Thyroid gland (tissue), 4 donors: ENCODE measurements at regions not wholly inside any gene's neighbourhood (a gene's known extent, or its start where the extent isn't known, plus 50 kb on each side); places are given as distances from the start of the nearest gene placed in this dataset.

Source experiments
- DNase-seq, 2 donors: peaks; one replicate each; pipeline ENCODE4 v3.0.0-alpha.2; 2019
- H3K27ac ChIP-seq, 3 donors: fragments of 200-600 bp; sonication (generic); 1 replicate in 2 of 3; 2 replicates in 1 of 3; pipeline ENCODE4 v1.5.1; 2016 to 2019; ENCODE audit warnings: mild to moderate bottlenecking in 1 of 3, moderate library complexity in 1 of 3
- H3K27me3 ChIP-seq: fragments of 200-600 bp; sonication (generic); one replicate; pipeline ENCODE4 v1.5.1; 2019
- H3K36me3 ChIP-seq, 2 donors: fragments of 200-600 bp; sonication (generic); one replicate each; pipeline ENCODE4 v1.5.1; 2016 to 2019
- H3K4me1 ChIP-seq, 2 donors: fragments of 200-600 bp; sonication (generic); one replicate each; pipeline ENCODE4 v1.5.1; 2017 to 2019
- H3K4me3 ChIP-seq, 3 donors: fragments of 200-600 bp; sonication (generic); replicated peaks in 1 of 3; 1 replicate in 2 of 3; 2 replicates in 1 of 3; pipeline ENCODE4 v1.5.1; 2016; ENCODE audit warnings: mild to moderate bottlenecking in 1 of 3
- H3K9me3 ChIP-seq: fragments of 200-600 bp; sonication (generic); one replicate; pipeline ENCODE4 v1.5.1; 2017
- CTCF ChIP-seq, 6 experiments: fragments of 200-600 bp in 3 of 6; fragments of 450-650 bp in 3 of 6; sonication (generic) in 3 of 6; IDR thresholded peaks; one replicate each; pipeline ENCODE4 v1.5.1; 2016 to 2019; ENCODE audit warnings: antibody characterized with exemption in 6 of 6, mild to moderate bottlenecking in 2 of 6, inconsistent platforms in 1 of 6, moderate library complexity in 1 of 6
- POLR2A ChIP-seq, 2 donors: fragments of 450-650 bp; IDR thresholded peaks; one replicate each; pipeline ENCODE4 v1.6.1; 2017; ENCODE audit warnings: antibody characterized with exemption in 2 of 2, mild to moderate bottlenecking in 2 of 2, moderate library complexity in 1 of 2
- WGBS, 2 donors: methylation state at CpG; one replicate each; pipeline ENCODE4 v1.1.5; 2017; 5-methylcytosine and 5-hydroxymethylcytosine counted together
- intact Hi-C: fragments of 100-400 bp; cut with DNase I; formaldehyde crosslinking; loops from one replicate; pipeline ENCODE4 v1.15.1; 2023

- 84 to 89% methylated on average over 2 of the region's 2 CpGs for WGBS, 2 donors
- H3K36me3 ChIP-seq: no peaks in the 10 kb centered on the region
- H3K27me3 ChIP-seq: no peaks in the 10 kb centered on the region
- no peak for DNase-seq
- no peaks in the 10 kb centered on the region for H3K9me3 ChIP-seq
- no peaks in the 10 kb centered on the region for H3K4me1 ChIP-seq
- no peak overlapping the region for H3K27ac ChIP-seq
- H3K4me3 ChIP-seq: no peak overlapping the region
- intact Hi-C loops: no loop called here
- TF ChIP-seq POLR2A (IDR thresholded peaks at IDR 0.05) (no peak), CTCF (IDR thresholded peaks at IDR 0.05) (no peak)
These were observed 416.5 kb downstream of the BCL11A start for GRCh38 chr2:60136913-60137312.

DNA sequence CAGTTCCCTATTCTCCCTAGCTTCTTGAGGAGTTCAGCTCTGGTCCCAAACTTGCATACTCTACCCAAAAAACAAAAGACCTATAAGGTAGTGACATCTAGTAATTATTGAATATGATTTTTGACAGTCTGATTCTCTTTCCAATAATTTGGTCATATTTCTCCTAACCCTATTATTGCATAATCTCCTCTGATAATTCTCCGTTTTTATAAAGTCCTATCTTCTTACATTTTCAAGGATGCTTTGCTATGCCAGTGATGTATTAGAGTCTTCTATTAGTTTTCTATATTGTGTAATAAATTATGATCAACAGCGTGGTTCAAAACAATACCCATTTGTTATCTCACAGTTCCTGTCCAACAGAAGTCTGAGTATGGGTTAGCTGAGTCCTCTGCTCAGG, 426.3 kb downstream of the BCL11A start:
- no peaks in the 10 kb centered on the region for H3K27me3 ChIP-seq
- H3K4me3 ChIP-seq: no peak overlapping the region
- WGBS, 2 donors: 90 to 96% methylated on average over 2 of the region's 2 CpGs
- H3K4me1 ChIP-seq: no peaks in the 10 kb centered on the region
- H3K9me3 ChIP-seq: no peaks in the 10 kb centered on the region
- no peak for DNase-seq
- no peak for TF ChIP-seq CTCF (IDR thresholded peaks at IDR 0.05)
- TF ChIP-seq POLR2A (IDR thresholded peaks at IDR 0.05): no peak
- H3K36me3 ChIP-seq: no peaks in the 10 kb centered on the region
- no peak overlapping the region for H3K27ac ChIP-seq
- intact Hi-C loops: no loop called here

- WGBS, 2 donors: 34 to 45% methylated on average over 8 of the region's 8 CpGs
- intact Hi-C loops: no loop called here
- Histone ChIP-seq H3K27ac (no peak overlapping the region), H3K9me3 (no peaks in the 10 kb centered on the region), H3K27me3 (no peaks in the 10 kb centered on the region), H3K4me3 (no peak overlapping the region), H3K36me3 (no peaks in the 10 kb centered on the region), H3K4me1 (no peaks in the 10 kb centered on the region)
- no peak for TF ChIP-seq POLR2A (IDR thresholded peaks at IDR 0.05)
- TF ChIP-seq CTCF (IDR thresholded peaks at IDR 0.05): no peak
- no peak for DNase-seq
These were observed 427.6 kb downstream of the BCL11A start for GRCh38 chr2:60125611-60126426.

- WGBS, 2 donors: 67 to 80% methylated on average over 2 of the region's 2 CpGs
- Histone ChIP-seq H3K36me3 (no peaks in the 10 kb centered on the region), H3K9me3 (no peaks in the 10 kb centered on the region), H3K4me3 (no peak overlapping the region), H3K4me1 (no peaks in the 10 kb centered on the region), H3K27ac (no peak overlapping the region), H3K27me3 (no peaks in the 10 kb centered on the region)
- no peak for DNase-seq
- intact Hi-C loops: no loop called here
- TF ChIP-seq POLR2A (IDR thresholded peaks at IDR 0.05) (no peak), CTCF (IDR thresholded peaks at IDR 0.05) (no peak)
These were observed 433.7 kb downstream of the BCL11A start for GRCh38 chr2:60119778-60120177.

DNA sequence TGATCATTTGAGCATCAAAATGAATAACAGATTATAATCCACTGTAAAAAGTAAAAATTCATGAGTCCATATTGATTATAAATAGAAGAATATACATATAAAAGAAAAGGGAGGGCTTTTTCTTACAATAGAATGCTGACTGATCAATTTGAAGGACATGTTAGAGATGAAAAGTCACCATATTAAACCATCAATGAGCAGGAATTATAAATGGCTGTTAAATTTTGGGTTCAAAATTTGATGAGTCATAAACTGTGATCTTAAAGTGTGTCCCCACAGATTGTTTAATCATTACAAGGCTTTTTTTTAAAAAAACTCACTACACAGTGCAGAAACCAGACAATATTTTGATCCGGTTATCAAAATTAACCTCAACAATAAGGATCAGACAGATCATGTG, 434.5 kb downstream of the BCL11A start:
- Histone ChIP-seq H3K27me3 (no peaks in the 10 kb centered on the region), H3K9me3 (no peaks in the 10 kb centered on the region), H3K4me1 (no peaks in the 10 kb centered on the region), H3K36me3 (no peaks in the 10 kb centered on the region), H3K27ac (no peak overlapping the region), H3K4me3 (no peak overlapping the region)
- no peak for DNase-seq
- 92 to 98% methylated on average over 1 of the region's 1 CpG for WGBS, 2 donors
- intact Hi-C loops: no loop called here
- no peak for TF ChIP-seq POLR2A (IDR thresholded peaks at IDR 0.05)
- no peak for TF ChIP-seq CTCF (IDR thresholded peaks at IDR 0.05)
